ENCODE measurements at regions not wholly inside any gene's neighbourhood (a gene's known extent, or its start where the extent isn't known, plus 50 kb on each side); places are given as distances from the start of the nearest gene placed in this dataset.

- TF ChIP-seq, protein P1, sequence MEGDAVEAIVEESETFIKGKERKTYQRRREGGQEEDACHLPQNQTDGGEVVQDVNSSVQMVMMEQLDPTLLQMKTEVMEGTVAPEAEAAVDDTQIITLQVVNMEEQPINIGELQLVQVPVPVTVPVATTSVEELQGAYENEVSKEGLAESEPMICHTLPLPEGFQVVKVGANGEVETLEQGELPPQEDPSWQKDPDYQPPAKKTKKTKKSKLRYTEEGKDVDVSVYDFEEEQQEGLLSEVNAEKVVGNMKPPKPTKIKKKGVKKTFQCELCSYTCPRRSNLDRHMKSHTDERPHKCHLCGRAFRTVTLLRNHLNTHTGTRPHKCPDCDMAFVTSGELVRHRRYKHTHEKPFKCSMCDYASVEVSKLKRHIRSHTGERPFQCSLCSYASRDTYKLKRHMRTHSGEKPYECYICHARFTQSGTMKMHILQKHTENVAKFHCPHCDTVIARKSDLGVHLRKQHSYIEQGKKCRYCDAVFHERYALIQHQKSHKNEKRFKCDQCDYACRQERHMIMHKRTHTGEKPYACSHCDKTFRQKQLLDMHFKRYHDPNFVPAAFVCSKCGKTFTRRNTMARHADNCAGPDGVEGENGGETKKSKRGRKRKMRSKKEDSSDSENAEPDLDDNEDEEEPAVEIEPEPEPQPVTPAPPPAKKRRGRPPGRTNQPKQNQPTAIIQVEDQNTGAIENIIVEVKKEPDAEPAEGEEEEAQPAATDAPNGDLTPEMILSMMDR (IDR thresholded peaks at IDR 0.05): no peak
- TF ChIP-seq EP300 (IDR thresholded peaks at IDR 0.05): no peak
Measured at GRCh38 chrX:14291666-14292500, 237.5 kb upstream of the GLRA2 start.

All from gastroesophageal sphincter (tissue), 3 donors.